IMR-90 (cell line): ENCODE measurements at regions not wholly inside any gene's neighbourhood (a gene's known extent, or its start where the extent isn't known, plus 50 kb on each side); places are given as distances from the start of the nearest gene placed in this dataset.

ENCODE experiments used
- ATAC-seq: fragments of 200-7000 bp; cut with Tn5 transposase; 2 replicates; pipeline ENCODE4 v1.9.1; 2020; ENCODE audit warnings: low read depth, mild to moderate bottlenecking, moderate library complexity
- BruUV-seq: library from RNA; stranded (reverse); fragments of 400-500 nt; replicated peaks from 2 replicates; lab custom pipeline; 2021; lab: Mats Ljungman, UMichigan
- CTCF ChIA-PET: fragments of 300-600 bp; formaldehyde crosslinking; extraction: SDS; loops from one replicate; lab custom pipeline; 2021; ENCODE audit warnings: antibody characterized with exemption; lab: Yijun Ruan, JAX
- POLR2A ChIA-PET: fragments of 300-600 bp; sonication (Branson Sonifier 250); formaldehyde crosslinking; loops from one replicate; lab custom pipeline; 2022; ENCODE audit warnings: antibody characterized with exemption; ENCODE audit not compliant: unreplicated experiment; lab: Charles Lee
- DNase-seq: peaks from one replicate; pipeline ENCODE4 v3.0.0; 2013
- H2AFZ ChIP-seq: replicated peaks from 2 replicates; pipeline ENCODE3; 2013; ENCODE audit warnings: low read length, mild to moderate bottlenecking; ENCODE audit not compliant: poor library complexity
- H2AK5ac ChIP-seq: 2 replicates; pipeline ENCODE4 v1.6.1; 2013; ENCODE audit warnings: low read depth, low read length, inconsistent platforms
- H2AK9ac ChIP-seq: replicated peaks from 2 replicates; pipeline ENCODE3; 2013; ENCODE audit warnings: mild to moderate bottlenecking, low read depth, low read length, moderate library complexity; ENCODE audit not compliant: poor library complexity
- H2BK120ac ChIP-seq: 2 replicates; pipeline ENCODE4 v1.6.1; 2013; ENCODE audit warnings: low read depth, low read length, inconsistent platforms
- H2BK15ac ChIP-seq: 3 replicates; pipeline ENCODE4 v1.6.1; 2013; ENCODE audit warnings: low read depth, low read length, inconsistent platforms
- H2BK20ac ChIP-seq: 2 replicates; pipeline ENCODE4 v1.6.1; 2013; ENCODE audit warnings: low read depth, mild to moderate bottlenecking, inconsistent platforms, low read length, moderate library complexity
- H2BK5ac ChIP-seq: 2 replicates; pipeline ENCODE4 v1.6.1; 2013; ENCODE audit warnings: mild to moderate bottlenecking, low read depth, low read length, inconsistent platforms; ENCODE audit not compliant: poor library complexity, severe bottlenecking
- H3K14ac ChIP-seq: replicated peaks from 2 replicates; pipeline ENCODE4 v1.6.1; 2013; ENCODE audit warnings: low read depth, low read length, inconsistent platforms
- H3K18ac ChIP-seq: 2 replicates; pipeline ENCODE4 v1.6.1; 2013; ENCODE audit warnings: low read depth, low read length, control low read depth
- H3K23ac ChIP-seq: 2 replicates; pipeline ENCODE4 v1.6.1; 2013; ENCODE audit warnings: low read depth, low read length, inconsistent platforms
- H3K27ac ChIP-seq: 2 replicates; pipeline ENCODE4 v1.5.1; 2013; ENCODE audit warnings: mild to moderate bottlenecking, control low read depth, low read length; ENCODE audit not compliant: insufficient read depth
- H3K27me3 ChIP-seq: 2 replicates; pipeline ENCODE4 v1.6.1; 2013; ENCODE audit warnings: low read length; ENCODE audit not compliant: control insufficient read depth, insufficient read depth
- H3K36me3 ChIP-seq: 2 replicates; pipeline ENCODE4 v1.6.1; 2013; ENCODE audit warnings: low read length, mixed read lengths; ENCODE audit not compliant: control insufficient read depth, insufficient read depth
- H3K4ac ChIP-seq: 2 replicates; pipeline ENCODE4 v1.6.1; 2013; ENCODE audit warnings: low read depth, low read length, inconsistent platforms
- H3K4me1 ChIP-seq: 2 replicates; pipeline ENCODE4 v1.6.1; 2013; ENCODE audit warnings: low read length, mixed read lengths; ENCODE audit not compliant: control insufficient read depth, insufficient read depth
- H3K4me2 ChIP-seq: 2 replicates; pipeline ENCODE4 v1.6.1; 2013; ENCODE audit warnings: low read depth, mild to moderate bottlenecking, control low read depth, low read length, moderate library complexity
- H3K4me3 ChIP-seq: 2 replicates; pipeline ENCODE4 v1.5.1; 2013; ENCODE audit warnings: low read depth, mild to moderate bottlenecking, control low read depth, low read length, moderate library complexity; ENCODE audit not compliant: insufficient read depth
- H3K56ac ChIP-seq: 2 replicates; pipeline ENCODE4 v1.6.1; 2013; ENCODE audit warnings: low read length, inconsistent platforms; ENCODE audit not compliant: insufficient read depth; ENCODE audit errors: extremely low read depth
- H3K79me1 ChIP-seq, 2 experiments: 2 replicates each; pipeline ENCODE4 v1.6.1; 2013; ENCODE audit warnings: low read length in 2 of 2, inconsistent platforms in 1 of 2, low read depth in 1 of 2
- H3K9ac ChIP-seq: 2 replicates; pipeline ENCODE4 v1.6.1; 2013; ENCODE audit warnings: low read depth, low read length, control low read depth
- H3K9me1 ChIP-seq: 2 replicates; pipeline ENCODE4 v1.6.1; 2013; ENCODE audit warnings: low read length, inconsistent platforms; ENCODE audit not compliant: insufficient read depth
- H3K9me3 ChIP-seq: 2 replicates; pipeline ENCODE4 v1.6.1; 2013; ENCODE audit warnings: low read length; ENCODE audit not compliant: control insufficient read depth, insufficient read depth
- H4K20me1 ChIP-seq: 2 replicates; pipeline ENCODE4 v1.6.1; 2013; ENCODE audit warnings: low read length, inconsistent platforms; ENCODE audit not compliant: insufficient read depth
- H4K5ac ChIP-seq: 2 replicates; pipeline ENCODE4 v1.6.1; 2013; ENCODE audit warnings: mild to moderate bottlenecking, low read depth, low read length, control low read depth
- H4K8ac ChIP-seq, 2 experiments: 2 replicates each; pipeline ENCODE4 v1.6.1; 2013; ENCODE audit warnings: low read depth in 2 of 2, low read length in 2 of 2, control low read depth in 1 of 2, inconsistent platforms in 1 of 2
- H4K91ac ChIP-seq: 2 replicates; pipeline ENCODE4 v1.6.1; 2013; ENCODE audit warnings: low read depth, low read length, inconsistent platforms; ENCODE audit not compliant: insufficient read depth
- CEBPB ChIP-seq: IDR thresholded peaks from 2 replicates; pipeline ENCODE4 v1.6.1; 2012; ENCODE audit warnings: low read depth, low read length, improper control_type of control experiment
- CTCF ChIP-seq: conservative IDR thresholded peaks from 2 replicates; pipeline ENCODE4 v1.5.1; 2012; ENCODE audit warnings: mild to moderate bottlenecking, low read depth, low read length, improper control_type of control experiment
- ELK1 ChIP-seq: fragments of 150-350 bp; IDR thresholded peaks from 2 replicates; pipeline ENCODE4 v1.6.1; 2016; ENCODE audit warnings: low read depth, mild to moderate bottlenecking, low read length, moderate library complexity, borderline replicate concordance
- MAFK ChIP-seq: IDR thresholded peaks from 2 replicates; pipeline ENCODE4 v1.6.1; 2012; ENCODE audit warnings: low read depth, low read length, improper control_type of control experiment
- RAD21 ChIP-seq: IDR thresholded peaks from 2 replicates; pipeline ENCODE4 v1.6.1; 2012; ENCODE audit warnings: low read length, improper control_type of control experiment
- SMC3 ChIP-seq: fragments of 150-350 bp; IDR thresholded peaks from 2 replicates; pipeline ENCODE4 v1.6.1; 2016; ENCODE audit warnings: low read depth, mild to moderate bottlenecking, antibody characterized with exemption, low read length, moderate library complexity
- USF2 ChIP-seq: fragments of 150-350 bp; IDR thresholded peaks from 2 replicates; pipeline ENCODE4 v1.6.1; 2017; ENCODE audit warnings: mild to moderate bottlenecking, antibody characterized with exemption, low read length, low read depth
- WGBS, 2 experiments: methylation state at CpG; one replicate each; pipeline versions ENCODE4 v1.1.5 to v1.1.7; 2013; ENCODE audit warnings: missing lambda C conversion rate in 2 of 2; ENCODE audit not compliant: insufficient read length in 1 of 2; ENCODE audit errors: extremely low coverage in 2 of 2; 5-methylcytosine and 5-hydroxymethylcytosine counted together
- dilution Hi-C: fragments of 300-500 bp; cut with HindIII; formaldehyde crosslinking; loops from one replicate; pipeline ENCODE4 v1.14.3; 2018; ENCODE audit warnings: low sequenced_read_pairs; ENCODE audit not compliant: unreplicated experiment
- in situ Hi-C: fragments of 300-500 bp; cut with MboI; formaldehyde crosslinking; loops from 3 replicates; pipeline ENCODE4 v1.14.3; 2019; ENCODE audit warnings: low sequenced_read_pairs, inconsistent platforms, mixed read lengths
- intact Hi-C: fragments of 100-400 bp; cut with micrococcal nuclease; formaldehyde crosslinking; loops from 2 replicates; pipeline ENCODE4 v1.10.0; 2022

GRCh38 chr7:25795824-25796235 is 356.2 kb upstream of the NFE2L3 start:
- H2AFZ ChIP-seq = peak overlapping the region; percentile 2
- no peak overlapping the region for H2BK5ac ChIP-seq
- H3K9ac ChIP-seq = no peak overlapping the region
- H4K5ac ChIP-seq = no peak overlapping the region; the same call in 1 of the 2 replicates
- H3K9me3 ChIP-seq = no peaks in the 10 kb centered on the region
- no peak overlapping the region for H2AK5ac ChIP-seq
- CTCF ChIA-PET = no interaction called here
- H3K36me3 ChIP-seq = no peaks in the 10 kb centered on the region
- dilution Hi-C loops = no loop called here
- H4K91ac ChIP-seq = no peak overlapping the region; the same call in 1 of the 2 replicates
- in situ Hi-C loops = no loop called here
- H4K8ac ChIP-seq = no peak overlapping the region
- DNase-seq (peak; percentile 52), ATAC-seq (peak; percentile 75)
- no peak overlapping the region for H2BK120ac ChIP-seq
- peak overlapping the region; percentile 1; the same call in 1 of the 2 replicates for H3K4me3 ChIP-seq
- no TSS peak for BruUV-seq
- H3K14ac ChIP-seq = no peak overlapping the region
- H3K9me1 ChIP-seq = no peaks in the 10 kb centered on the region; the same call in 1 of the 2 replicates
- no peak overlapping the region for H3K23ac ChIP-seq
- H2AK9ac ChIP-seq = no peak overlapping the region
- no peak overlapping the region for H3K56ac ChIP-seq
- no peaks in the 10 kb centered on the region for H3K27me3 ChIP-seq
- no peaks in the 10 kb centered on the region; the same call in 1 of the 2 replicates for H3K4me1 ChIP-seq
- H3K18ac ChIP-seq = peak overlapping the region; percentile 3; the same call in 1 of the 2 replicates
- H3K27ac ChIP-seq = peak overlapping the region; percentile 61; the same call in 1 of the 2 replicates
- TF ChIP-seq CEBPB (no peak), ELK1 (no peak), USF2 (no peak), CTCF (no peak), RAD21 (no peak), MAFK (no peak), SMC3 (no peak)
- no peak overlapping the region for H2BK20ac ChIP-seq
- intact Hi-C loops = no loop called here
- POLR2A ChIA-PET = no interaction called here
- H3K4ac ChIP-seq = no peak overlapping the region
- no peak overlapping the region for H2BK15ac ChIP-seq
- no peaks in the 10 kb centered on the region for H4K20me1 ChIP-seq
- peak overlapping the region; percentile 68 for H3K4me2 ChIP-seq
- 0% methylated on average over 2 of the region's 2 CpGs; no CpG with 5 or more reads in 1 of the 2 experiments for WGBS, 2 experiments
- no peaks in the 10 kb centered on the region for H3K79me1 ChIP-seq
